ENCODE measurements at regions not wholly inside any gene's neighbourhood (a gene's known extent, or its start where the extent isn't known, plus 50 kb on each side); places are given as distances from the start of the nearest gene placed in this dataset.
"Not testable (repeated sequence)": the region's sequence is repeated elsewhere in the genome, so short reads cannot be mapped to it uniquely, and the experiment has no call there.

GRCh38 chr22:48407256-48407955 is 1420.3 kb downstream of the BRD1 start:
- no peak for TF ChIP-seq CTCF (IDR thresholded peaks at IDR 0.05; ENCODE audit: low read depth, low read length)
- DNase-seq (ENCODE audit: extremely low read depth, low read depth): no peak

GRCh38 chr22:48406161-48406560 is 1421.5 kb downstream of the BRD1 start:
- DNase-seq (ENCODE audit: extremely low read depth, low read depth): no peak
- no peak for TF ChIP-seq CTCF (IDR thresholded peaks at IDR 0.05; ENCODE audit: low read depth, low read length)

GRCh38 chr22:48405741-48406140 is 1421.9 kb downstream of the BRD1 start:
- no peak for TF ChIP-seq CTCF (IDR thresholded peaks at IDR 0.05; ENCODE audit: low read depth, low read length)
- no peak for DNase-seq (ENCODE audit: extremely low read depth, low read depth)

- TF ChIP-seq CTCF (IDR thresholded peaks at IDR 0.05; ENCODE audit: low read depth, low read length): no peak
- DNase-seq (ENCODE audit: extremely low read depth, low read depth): no peak
Measured at GRCh38 chr22:48404801-48405447, 1422.7 kb downstream of the BRD1 start.

GRCh38 chr22:48403521-48404403 is 1423.9 kb downstream of the BRD1 start:
- no peak for DNase-seq (ENCODE audit: extremely low read depth, low read depth)
- no peak for TF ChIP-seq CTCF (IDR thresholded peaks at IDR 0.05; ENCODE audit: low read depth, low read length)

- TF ChIP-seq CTCF (IDR thresholded peaks at IDR 0.05; ENCODE audit: low read depth, low read length): no peak
- no peak for DNase-seq (ENCODE audit: extremely low read depth, low read depth)
Measured at GRCh38 chr22:48402591-48403031, 1425.1 kb downstream of the BRD1 start.

GRCh38 chr22:48401523-48401922 is 1426.2 kb downstream of the BRD1 start:
- not testable (repeated sequence) for DNase-seq (ENCODE audit: extremely low read depth, low read depth)
